SK-N-SH treated with all-trans-retinoic acid at 6 μM for 48 hours (cell line): ENCODE measurements at regions not wholly inside any gene's neighbourhood (a gene's known extent, or its start where the extent isn't known, plus 50 kb on each side); places are given as distances from the start of the nearest gene placed in this dataset.

ENCODE experiments used
- ATAC-seq: fragments of 200-7000 bp; cut with Tn5 transposase; 3 replicates; pipeline ENCODE4 v1.9.1; 2020; ENCODE audit warnings: mild to moderate bottlenecking, moderate library complexity
- ARNTL ChIP-seq: fragments of 450-650 bp; formaldehyde crosslinking; IDR thresholded peaks from 2 replicates; pipeline ENCODE4 v1.5.0; 2020; ENCODE audit warnings: low read depth, mild to moderate bottlenecking, moderate library complexity, borderline replicate concordance
- BACH2 ChIP-seq: fragments of 250-450 bp; sonication (Bioruptor Pico); IDR thresholded peaks from 2 replicates; pipeline ENCODE4 v1.9.0; 2021; ENCODE audit warnings: mild to moderate bottlenecking, borderline replicate concordance
- CSDC2 ChIP-seq: fragments of 250-450 bp; sonication (Bioruptor Pico); IDR thresholded peaks from 2 replicates; pipeline ENCODE4 v1.5.0; 2020; ENCODE audit warnings: mild to moderate bottlenecking, moderate library complexity
- ESRRG ChIP-seq: fragments of 250-450 bp; sonication (Bioruptor Pico); IDR thresholded peaks from 2 replicates; pipeline ENCODE4 v1.6.1; 2021; ENCODE audit warnings: mild to moderate bottlenecking
- GLIS3 ChIP-seq: fragments of 250-450 bp; sonication (Bioruptor Pico); IDR thresholded peaks from 2 replicates; pipeline ENCODE4 v1.5.0; 2020; ENCODE audit warnings: mild to moderate bottlenecking, moderate library complexity
- ISL1 ChIP-seq: fragments of 250-450 bp; sonication (Bioruptor Pico); IDR thresholded peaks from 2 replicates; pipeline ENCODE4 v2.1.2; 2022; ENCODE audit warnings: mild to moderate bottlenecking, moderate library complexity
- OSR1 ChIP-seq: fragments of 250-450 bp; sonication (Bioruptor Pico); IDR thresholded peaks from 2 replicates; pipeline ENCODE4 v1.8.0; 2022; ENCODE audit warnings: moderate library complexity, mild to moderate bottlenecking, inconsistent platforms
- RARB ChIP-seq: fragments of 250-450 bp; sonication (Bioruptor Pico); IDR thresholded peaks from 2 replicates; pipeline ENCODE4 v1.8.0; 2021; ENCODE audit warnings: mild to moderate bottlenecking, moderate library complexity
- SNAI2 ChIP-seq: fragments of 250-450 bp; sonication (Bioruptor Pico); IDR thresholded peaks from 2 replicates; pipeline ENCODE4 v1.5.0; 2020; ENCODE audit warnings: mild to moderate bottlenecking, moderate library complexity
- TCF4 ChIP-seq: fragments of 250-450 bp; sonication (Bioruptor Pico); IDR thresholded peaks from 2 replicates; pipeline ENCODE4 v1.8.0; 2021; ENCODE audit warnings: mild to moderate bottlenecking, moderate library complexity, borderline replicate concordance
- TOX ChIP-seq: fragments of 250-450 bp; sonication (Bioruptor Pico); IDR thresholded peaks from 2 replicates; pipeline ENCODE4 v1.8.0; 2021; ENCODE audit warnings: mild to moderate bottlenecking, moderate library complexity, borderline replicate concordance
- ZC3H10 ChIP-seq: fragments of 250-450 bp; sonication (Bioruptor Pico); IDR thresholded peaks from 2 replicates; pipeline ENCODE4 v1.5.1; 2021; ENCODE audit warnings: mild to moderate bottlenecking, moderate library complexity
- ZFP3 ChIP-seq: fragments of 250-450 bp; sonication (Bioruptor Pico); IDR thresholded peaks from 2 replicates; pipeline ENCODE4 v1.5.0; 2020; ENCODE audit warnings: mild to moderate bottlenecking, moderate library complexity
- ZFP30 ChIP-seq: fragments of 450-650 bp; formaldehyde crosslinking; IDR thresholded peaks from 2 replicates; pipeline ENCODE4 v1.5.0; 2022; ENCODE audit warnings: mild to moderate bottlenecking, moderate library complexity
- ZNF565 ChIP-seq: fragments of 450-650 bp; formaldehyde crosslinking; conservative IDR thresholded peaks from 2 replicates; pipeline ENCODE4 v1.5.0; 2020; ENCODE audit warnings: low read depth, mild to moderate bottlenecking, moderate library complexity
- ZNF70 ChIP-seq: fragments of 450-650 bp; formaldehyde crosslinking; IDR thresholded peaks from 2 replicates; pipeline ENCODE4 v1.5.0; 2020; ENCODE audit warnings: mild to moderate bottlenecking, moderate library complexity
- ZNF8 ChIP-seq: fragments of 450-650 bp; formaldehyde crosslinking; IDR thresholded peaks from 2 replicates; pipeline ENCODE4 v1.5.0; 2020; ENCODE audit warnings: mild to moderate bottlenecking, moderate library complexity
- TF ChIP-seq, protein P1 (sequence below): fragments of 250-450 bp; sonication (Bioruptor Pico); IDR thresholded peaks from 2 replicates; pipeline ENCODE4 v1.5.1; 2021; ENCODE audit warnings: mild to moderate bottlenecking, moderate library complexity
- TF ChIP-seq, protein P2 (sequence below): fragments of 250-450 bp; sonication (Bioruptor Pico); IDR thresholded peaks from 2 replicates; pipeline ENCODE4 v1.8.0; 2020; ENCODE audit warnings: mild to moderate bottlenecking, moderate library complexity, borderline replicate concordance
- TF ChIP-seq, protein P3 (sequence below): fragments of 250-450 bp; sonication (Bioruptor Pico); IDR thresholded peaks from 2 replicates; pipeline ENCODE4 v1.5.1; 2020; ENCODE audit warnings: low read depth, mild to moderate bottlenecking, moderate library complexity
- TF ChIP-seq, protein P4 (sequence below): fragments of 250-450 bp; sonication (Bioruptor Pico); IDR thresholded peaks from 2 replicates; pipeline ENCODE4 v1.8.0; 2021; ENCODE audit warnings: low read depth, mild to moderate bottlenecking, moderate library complexity, borderline replicate concordance
- TF ChIP-seq, protein P5 (sequence below): fragments of 250-450 bp; sonication (Bioruptor Pico); IDR thresholded peaks from 2 replicates; pipeline ENCODE4 v1.5.0; 2020; ENCODE audit warnings: mild to moderate bottlenecking, moderate library complexity

DNA sequence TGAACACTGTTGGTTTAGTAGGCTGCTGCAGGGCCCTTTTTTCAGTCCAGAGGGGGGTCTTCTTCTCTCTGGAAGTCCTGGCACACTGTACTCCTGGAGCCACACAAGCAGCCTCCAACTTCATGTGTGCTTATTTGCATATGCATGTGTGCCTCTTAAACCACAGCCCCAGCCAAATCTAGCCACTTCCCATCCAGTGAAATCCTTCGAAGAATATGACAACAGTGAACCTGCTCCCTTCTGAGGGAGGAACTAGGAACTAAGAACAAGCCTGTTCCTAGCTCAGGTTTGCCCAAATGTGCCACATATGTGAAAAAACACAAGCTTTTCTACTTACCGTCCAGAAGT, 348.5 kb downstream of the FOXO1 start:
- no peak for TF ChIP-seq BACH2 (CRISPR knock-in tag)
- ATAC-seq = no peak

DNA sequence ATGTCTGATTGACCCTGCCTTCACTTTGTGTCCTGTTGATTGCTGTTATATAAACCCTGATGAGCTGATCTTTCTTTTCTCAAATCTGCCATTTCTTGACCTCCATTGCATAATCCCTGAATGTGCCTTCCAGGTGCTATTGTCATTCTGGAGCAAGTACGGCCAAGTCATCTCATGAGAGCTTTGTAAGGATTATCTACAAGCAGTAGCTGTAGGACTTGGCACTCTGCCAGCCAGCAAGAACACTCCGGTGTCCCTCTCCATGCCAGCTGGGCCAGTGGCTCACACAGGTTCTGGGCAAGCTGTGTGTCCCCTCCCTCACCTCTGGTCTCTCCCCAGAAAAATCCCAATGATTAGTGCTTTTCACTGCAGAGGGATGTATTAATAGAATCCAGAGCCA, 348.1 kb downstream of the FOXO1 start:
- no peak for ATAC-seq
- TF ChIP-seq ARNTL (CRISPR knock-in tag) = no peak
- TF ChIP-seq TOX (CRISPR knock-in tag) = no peak
- TF ChIP-seq ZFP3 (CRISPR knock-in tag) = no peak
- TF ChIP-seq BACH2 (CRISPR knock-in tag) = no peak
- TF ChIP-seq, protein P1, sequence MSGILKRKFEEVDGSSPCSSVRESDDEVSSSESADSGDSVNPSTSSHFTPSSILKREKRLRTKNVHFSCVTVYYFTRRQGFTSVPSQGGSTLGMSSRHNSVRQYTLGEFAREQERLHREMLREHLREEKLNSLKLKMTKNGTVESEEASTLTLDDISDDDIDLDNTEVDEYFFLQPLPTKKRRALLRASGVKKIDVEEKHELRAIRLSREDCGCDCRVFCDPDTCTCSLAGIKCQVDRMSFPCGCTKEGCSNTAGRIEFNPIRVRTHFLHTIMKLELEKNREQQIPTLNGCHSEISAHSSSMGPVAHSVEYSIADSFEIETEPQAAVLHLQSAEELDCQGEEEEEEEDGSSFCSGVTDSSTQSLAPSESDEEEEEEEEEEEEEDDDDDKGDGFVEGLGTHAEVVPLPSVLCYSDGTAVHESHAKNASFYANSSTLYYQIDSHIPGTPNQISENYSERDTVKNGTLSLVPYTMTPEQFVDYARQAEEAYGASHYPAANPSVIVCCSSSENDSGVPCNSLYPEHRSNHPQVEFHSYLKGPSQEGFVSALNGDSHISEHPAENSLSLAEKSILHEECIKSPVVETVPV (CRISPR knock-in tag) = no peak
- TF ChIP-seq ZNF8 (CRISPR knock-in tag) = no peak
- no peak for TF ChIP-seq OSR1 (CRISPR knock-in tag)
- TF ChIP-seq, protein P2, sequence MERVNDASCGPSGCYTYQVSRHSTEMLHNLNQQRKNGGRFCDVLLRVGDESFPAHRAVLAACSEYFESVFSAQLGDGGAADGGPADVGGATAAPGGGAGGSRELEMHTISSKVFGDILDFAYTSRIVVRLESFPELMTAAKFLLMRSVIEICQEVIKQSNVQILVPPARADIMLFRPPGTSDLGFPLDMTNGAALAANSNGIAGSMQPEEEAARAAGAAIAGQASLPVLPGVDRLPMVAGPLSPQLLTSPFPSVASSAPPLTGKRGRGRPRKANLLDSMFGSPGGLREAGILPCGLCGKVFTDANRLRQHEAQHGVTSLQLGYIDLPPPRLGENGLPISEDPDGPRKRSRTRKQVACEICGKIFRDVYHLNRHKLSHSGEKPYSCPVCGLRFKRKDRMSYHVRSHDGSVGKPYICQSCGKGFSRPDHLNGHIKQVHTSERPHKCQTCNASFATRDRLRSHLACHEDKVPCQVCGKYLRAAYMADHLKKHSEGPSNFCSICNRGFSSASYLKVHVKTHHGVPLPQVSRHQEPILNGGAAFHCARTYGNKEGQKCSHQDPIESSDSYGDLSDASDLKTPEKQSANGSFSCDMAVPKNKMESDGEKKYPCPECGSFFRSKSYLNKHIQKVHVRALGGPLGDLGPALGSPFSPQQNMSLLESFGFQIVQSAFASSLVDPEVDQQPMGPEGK (CRISPR knock-in tag) = no peak
- no peak for TF ChIP-seq ZFP30 (CRISPR knock-in tag)
- no peak for TF ChIP-seq ZC3H10 (CRISPR knock-in tag)
- TF ChIP-seq TCF4 (CRISPR knock-in tag) = no peak
- no peak for TF ChIP-seq ESRRG
- no peak for TF ChIP-seq ZNF565 (CRISPR knock-in tag)
- no peak for TF ChIP-seq RARB (CRISPR knock-in tag)
- TF ChIP-seq, protein P3, sequence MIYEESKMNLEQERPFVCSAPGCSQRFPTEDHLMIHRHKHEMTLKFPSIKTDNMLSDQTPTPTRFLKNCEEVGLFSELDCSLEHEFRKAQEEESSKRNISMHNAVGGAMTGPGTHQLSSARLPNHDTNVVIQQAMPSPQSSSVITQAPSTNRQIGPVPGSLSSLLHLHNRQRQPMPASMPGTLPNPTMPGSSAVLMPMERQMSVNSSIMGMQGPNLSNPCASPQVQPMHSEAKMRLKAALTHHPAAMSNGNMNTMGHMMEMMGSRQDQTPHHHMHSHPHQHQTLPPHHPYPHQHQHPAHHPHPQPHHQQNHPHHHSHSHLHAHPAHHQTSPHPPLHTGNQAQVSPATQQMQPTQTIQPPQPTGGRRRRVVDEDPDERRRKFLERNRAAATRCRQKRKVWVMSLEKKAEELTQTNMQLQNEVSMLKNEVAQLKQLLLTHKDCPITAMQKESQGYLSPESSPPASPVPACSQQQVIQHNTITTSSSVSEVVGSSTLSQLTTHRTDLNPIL = no peak
- TF ChIP-seq, protein P4, sequence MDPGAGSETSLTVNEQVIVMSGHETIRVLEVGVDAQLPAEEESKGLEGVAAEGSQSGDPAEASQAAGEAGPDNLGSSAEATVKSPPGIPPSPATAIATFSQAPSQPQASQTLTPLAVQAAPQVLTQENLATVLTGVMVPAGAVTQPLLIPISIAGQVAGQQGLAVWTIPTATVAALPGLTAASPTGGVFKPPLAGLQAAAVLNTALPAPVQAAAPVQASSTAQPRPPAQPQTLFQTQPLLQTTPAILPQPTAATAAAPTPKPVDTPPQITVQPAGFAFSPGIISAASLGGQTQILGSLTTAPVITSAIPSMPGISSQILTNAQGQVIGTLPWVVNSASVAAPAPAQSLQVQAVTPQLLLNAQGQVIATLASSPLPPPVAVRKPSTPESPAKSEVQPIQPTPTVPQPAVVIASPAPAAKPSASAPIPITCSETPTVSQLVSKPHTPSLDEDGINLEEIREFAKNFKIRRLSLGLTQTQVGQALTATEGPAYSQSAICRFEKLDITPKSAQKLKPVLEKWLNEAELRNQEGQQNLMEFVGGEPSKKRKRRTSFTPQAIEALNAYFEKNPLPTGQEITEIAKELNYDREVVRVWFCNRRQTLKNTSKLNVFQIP (CRISPR knock-in tag) = no peak
- no peak for TF ChIP-seq GLIS3 (CRISPR knock-in tag)
- TF ChIP-seq, protein P5, sequence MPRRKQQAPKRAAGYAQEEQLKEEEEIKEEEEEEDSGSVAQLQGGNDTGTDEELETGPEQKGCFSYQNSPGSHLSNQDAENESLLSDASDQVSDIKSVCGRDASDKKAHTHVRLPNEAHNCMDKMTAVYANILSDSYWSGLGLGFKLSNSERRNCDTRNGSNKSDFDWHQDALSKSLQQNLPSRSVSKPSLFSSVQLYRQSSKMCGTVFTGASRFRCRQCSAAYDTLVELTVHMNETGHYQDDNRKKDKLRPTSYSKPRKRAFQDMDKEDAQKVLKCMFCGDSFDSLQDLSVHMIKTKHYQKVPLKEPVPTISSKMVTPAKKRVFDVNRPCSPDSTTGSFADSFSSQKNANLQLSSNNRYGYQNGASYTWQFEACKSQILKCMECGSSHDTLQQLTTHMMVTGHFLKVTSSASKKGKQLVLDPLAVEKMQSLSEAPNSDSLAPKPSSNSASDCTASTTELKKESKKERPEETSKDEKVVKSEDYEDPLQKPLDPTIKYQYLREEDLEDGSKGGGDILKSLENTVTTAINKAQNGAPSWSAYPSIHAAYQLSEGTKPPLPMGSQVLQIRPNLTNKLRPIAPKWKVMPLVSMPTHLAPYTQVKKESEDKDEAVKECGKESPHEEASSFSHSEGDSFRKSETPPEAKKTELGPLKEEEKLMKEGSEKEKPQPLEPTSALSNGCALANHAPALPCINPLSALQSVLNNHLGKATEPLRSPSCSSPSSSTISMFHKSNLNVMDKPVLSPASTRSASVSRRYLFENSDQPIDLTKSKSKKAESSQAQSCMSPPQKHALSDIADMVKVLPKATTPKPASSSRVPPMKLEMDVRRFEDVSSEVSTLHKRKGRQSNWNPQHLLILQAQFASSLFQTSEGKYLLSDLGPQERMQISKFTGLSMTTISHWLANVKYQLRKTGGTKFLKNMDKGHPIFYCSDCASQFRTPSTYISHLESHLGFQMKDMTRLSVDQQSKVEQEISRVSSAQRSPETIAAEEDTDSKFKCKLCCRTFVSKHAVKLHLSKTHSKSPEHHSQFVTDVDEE (CRISPR knock-in tag) = no peak
- TF ChIP-seq CSDC2 = no peak
- no peak for TF ChIP-seq ISL1 (CRISPR knock-in tag)

DNA sequence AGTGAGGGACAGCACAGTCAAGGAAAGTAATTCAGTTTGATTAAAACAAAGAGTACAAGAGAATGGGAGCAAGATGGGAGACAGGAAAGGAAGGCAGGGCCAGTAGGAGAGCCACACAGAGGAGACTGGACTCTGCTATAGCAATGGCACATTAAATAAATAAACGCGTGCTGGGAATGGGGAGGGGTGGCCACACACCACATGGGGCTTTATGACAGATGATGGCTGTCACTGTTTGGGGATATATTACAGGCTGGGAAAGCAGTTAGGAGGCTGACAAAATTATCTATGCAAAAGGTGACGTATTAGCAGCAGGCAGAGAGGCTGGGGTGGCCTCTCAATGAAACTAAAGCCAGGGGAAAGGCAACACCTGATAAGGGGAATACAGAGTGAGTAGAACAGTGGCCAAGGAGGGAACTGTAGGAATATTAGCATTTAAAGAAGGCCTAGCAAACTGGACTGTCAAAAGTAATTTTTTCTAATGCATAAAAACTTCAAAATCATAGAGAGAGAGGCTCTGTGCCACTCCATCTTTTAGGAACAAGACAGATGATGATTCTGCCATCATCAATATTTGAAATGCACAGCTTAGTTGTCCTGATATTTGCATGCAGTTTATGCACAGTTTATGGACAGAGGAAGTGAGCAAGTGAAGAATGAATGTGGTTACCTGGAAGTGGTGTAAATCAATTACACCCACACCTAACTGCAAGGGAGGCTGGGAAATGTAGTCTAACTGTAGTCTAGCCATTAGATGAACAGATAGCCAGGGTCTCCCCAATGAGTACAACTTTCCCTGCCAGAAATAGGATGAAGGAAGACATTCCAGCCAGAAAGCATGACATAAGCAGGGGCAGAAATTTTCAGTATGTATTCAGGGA, 346.5 kb downstream of the FOXO1 start:
- ATAC-seq = no peak
- TF ChIP-seq, protein P1 (CRISPR knock-in tag) = no peak
- TF ChIP-seq BACH2 (CRISPR knock-in tag) = no peak
- no peak for TF ChIP-seq ZNF70 (CRISPR knock-in tag)
- TF ChIP-seq, protein P3 = no peak
- TF ChIP-seq GLIS3 (CRISPR knock-in tag) = no peak
- no peak for TF ChIP-seq SNAI2
- TF ChIP-seq, protein P5 (CRISPR knock-in tag) = no peak
- no peak for TF ChIP-seq ZFP30 (CRISPR knock-in tag)
- TF ChIP-seq ISL1 (CRISPR knock-in tag) = no peak
